Inflammatory macrophage treated with lipopolysaccharide for 4 hours (primary cell): ENCODE measurements at regions not wholly inside any gene's neighbourhood (a gene's known extent, or its start where the extent isn't known, plus 50 kb on each side); places are given as distances from the start of the nearest gene placed in this dataset.
"Not testable (repeated sequence)": the region's sequence is repeated elsewhere in the genome, so short reads cannot be mapped to it uniquely, and the experiment has no call there.

Experiments
- DNase-seq: peaks from one replicate; pipeline ENCODE4 v3.0.0-alpha.2; 2020

GRCh38 chr5:89534331-89534730, 651.3 kb upstream of the MEF2C start:
- DNase-seq: no peak

GRCh38 chr5:89524785-89525184, 641.8 kb upstream of the MEF2C start:
- DNase-seq: no peak

- DNase-seq: not testable (repeated sequence)
Measured at GRCh38 chr5:89523867-89524266, 640.9 kb upstream of the MEF2C start.

- no peak for DNase-seq
Measured at GRCh38 chr5:89520771-89521170, 637.8 kb upstream of the MEF2C start.

- no peak for DNase-seq
Measured at GRCh38 chr5:89513299-89514044, 630.5 kb upstream of the MEF2C start.

- no peak for DNase-seq
Measured at GRCh38 chr5:89504051-89504450, 621.1 kb upstream of the MEF2C start.

GRCh38 chr5:89499787-89500186, 616.8 kb upstream of the MEF2C start:
- DNase-seq: no peak

GRCh38 chr5:89498699-89499098, 615.7 kb upstream of the MEF2C start:
- no peak for DNase-seq

GRCh38 chr5:89493414-89493813, 610.4 kb upstream of the MEF2C start:
- DNase-seq: no peak

GRCh38 chr5:89484962-89485361, 602.0 kb upstream of the MEF2C start:
- DNase-seq: no peak

GRCh38 chr5:89480406-89481007, 597.5 kb upstream of the MEF2C start:
- no peak for DNase-seq

GRCh38 chr5:89478851-89479250, 595.9 kb upstream of the MEF2C start:
- no peak for DNase-seq

- no peak for DNase-seq
Measured at GRCh38 chr5:89473196-89473595, 590.2 kb upstream of the MEF2C start.

GRCh38 chr5:89471541-89471940, 588.6 kb upstream of the MEF2C start:
- no peak for DNase-seq

- no peak for DNase-seq
Measured at GRCh38 chr5:89471115-89471514, 588.1 kb upstream of the MEF2C start.

- DNase-seq: no peak
Measured at GRCh38 chr5:89470658-89471057, 587.7 kb upstream of the MEF2C start.

GRCh38 chr5:89458332-89458656, 575.3 kb upstream of the MEF2C start:
- DNase-seq: no peak

- peak; percentile 36 for DNase-seq
Measured at GRCh38 chr5:89457411-89458331, 574.7 kb upstream of the MEF2C start.

GRCh38 chr5:89452081-89452480, 569.1 kb upstream of the MEF2C start:
- no peak for DNase-seq

- no peak for DNase-seq
Measured at GRCh38 chr5:89451263-89451662, 568.3 kb upstream of the MEF2C start.

- DNase-seq: no peak
Measured at GRCh38 chr5:89450149-89450538, 567.2 kb upstream of the MEF2C start.

GRCh38 chr5:89449392-89450148, 566.6 kb upstream of the MEF2C start:
- no peak for DNase-seq

- no peak for DNase-seq
Measured at GRCh38 chr5:89447027-89447426, 564.0 kb upstream of the MEF2C start.
